HCT116 (cell line): ENCODE measurements at regions not wholly inside any gene's neighbourhood (a gene's known extent, or its start where the extent isn't known, plus 50 kb on each side); places are given as distances from the start of the nearest gene placed in this dataset.

ENCODE experiments used
- ATAC-seq: fragments of 200-7000 bp; cut with Tn5 transposase; 2 replicates; pipeline ENCODE4 v1.9.1; 2020; ENCODE audit warnings: mild to moderate bottlenecking, moderate library complexity
- BruUV-seq: library from RNA; stranded (reverse); fragments of 400-500 nt; replicated peaks from 2 replicates; lab custom pipeline; 2021; lab: Mats Ljungman, UMichigan
- CTCF ChIA-PET: fragments of 300-600 bp; sonication (Branson Sonifier 250); formaldehyde crosslinking; loops from one replicate; lab custom pipeline; 2021; ENCODE audit warnings: antibody characterized with exemption; lab: Charles Lee
- POLR2A ChIA-PET: fragments of 300-600, 350-600 bp; sonication (Branson Sonifier 250); formaldehyde crosslinking; loops from one replicate; lab custom pipeline; 2021; ENCODE audit warnings: antibody characterized with exemption; lab: Charles Lee
- RAD21 ChIA-PET, 2 experiments: fragments of 300-600 bp; sonication (Branson Sonifier 250); formaldehyde crosslinking; loops; one replicate each; lab custom pipeline; 2023; ENCODE audit warnings: low total read pairs in 2 of 2; ENCODE audit not compliant: uncharacterized antibody in 2 of 2, unreplicated experiment in 2 of 2, low non-redundant PET in 1 of 2; lab: Charles Lee
- DNase-seq: peaks from one replicate; pipeline ENCODE4 v3.0.0-alpha.2; 2010; ENCODE audit warnings: low read depth, low spot score
- H2AFZ ChIP-seq: fragments of 200-600 bp; shearing (Covaris generic), sonication (generic); 2 replicates; pipeline ENCODE4 v1.6.1; 2017; ENCODE audit warnings: low read depth, mixed run types, mixed read lengths, antibody characterized with exemption, low read length; ENCODE audit not compliant: poor library complexity, severe bottlenecking
- H3K27ac ChIP-seq: 2 replicates; pipeline ENCODE4 v1.5.1; 2012; ENCODE audit warnings: low read depth, low read length
- H3K27me3 ChIP-seq: fragments of 200-600 bp; sonication (generic); 2 replicates; pipeline ENCODE4 v1.6.1; 2016; ENCODE audit warnings: mixed run types, low read length, mixed read lengths; ENCODE audit not compliant: insufficient read depth
- H3K36me3 ChIP-seq, 2 experiments: fragments of 200-500 bp in 1 of 2; fragments of 200-600 bp in 1 of 2; sonication (Bioruptor generic) in 1 of 2; sonication (generic) in 1 of 2; 2 replicates each; pipeline versions ENCODE4 v1.5.1 to v1.6.1; 2014 to 2016; ENCODE audit warnings: low read length in 2 of 2, inconsistent platforms in 1 of 2, mixed read lengths in 1 of 2, mixed run types in 1 of 2; ENCODE audit not compliant: insufficient read depth in 2 of 2, control insufficient read depth in 1 of 2
- H3K4me1 ChIP-seq, 2 experiments: fragments of 200-600 bp in 1 of 2; sonication (generic) in 1 of 2; 2 replicates each; pipeline versions ENCODE4 v1.5.1 to v1.6.1; 2012 to 2017; ENCODE audit warnings: low read length in 2 of 2, inconsistent platforms in 1 of 2, mild to moderate bottlenecking in 1 of 2, mixed read lengths in 1 of 2, mixed run types in 1 of 2, moderate library complexity in 1 of 2; ENCODE audit not compliant: insufficient read depth in 2 of 2, control insufficient read depth in 1 of 2
- H3K4me2 ChIP-seq: fragments of 200-600 bp; sonication (generic); 2 replicates; pipeline ENCODE4 v1.6.1; 2017; ENCODE audit warnings: mixed run types, low read length, mixed read lengths
- H3K4me3 ChIP-seq, 2 experiments: fragments of 200-600 bp in 1 of 2; sonication (generic) in 1 of 2; replicated peaks in 1 of 2; 2 replicates each; pipeline ENCODE4 v1.5.1; 2011 to 2016; ENCODE audit warnings: low read length in 2 of 2, control low read depth in 1 of 2, low read depth in 1 of 2, mild to moderate bottlenecking in 1 of 2, mixed read lengths in 1 of 2, mixed run types in 1 of 2
- H3K79me2 ChIP-seq: fragments of 200-600 bp; sonication (generic); 2 replicates; pipeline ENCODE4 v1.6.1; 2017; ENCODE audit warnings: mild to moderate bottlenecking, mixed run types, low read length, moderate library complexity, mixed read lengths; ENCODE audit not compliant: insufficient read depth
- H3K9ac ChIP-seq: fragments of 200-600 bp; sonication (generic); 2 replicates; pipeline ENCODE4 v1.6.1; 2016; ENCODE audit warnings: low read length, mixed read lengths
- H3K9me2 ChIP-seq: fragments of 200-600 bp; sonication (generic), shearing (Covaris generic); 2 replicates; pipeline ENCODE4 v1.6.1; 2017; ENCODE audit warnings: mixed run types, mild to moderate bottlenecking, moderate library complexity; ENCODE audit not compliant: insufficient read depth
- H3K9me3 ChIP-seq, 2 experiments: fragments of 200-500 bp in 1 of 2; fragments of 200-600 bp in 1 of 2; sonication (Bioruptor generic) in 1 of 2; sonication (generic) in 1 of 2; 2 replicates each; pipeline ENCODE4 v1.6.1; 2014 to 2017; ENCODE audit warnings: low read length in 2 of 2, mixed read lengths in 2 of 2, inconsistent platforms in 1 of 2, low read depth in 1 of 2, mild to moderate bottlenecking in 1 of 2, mixed run types in 1 of 2, moderate library complexity in 1 of 2; ENCODE audit not compliant: control insufficient read depth in 1 of 2, insufficient read depth in 1 of 2
- H4K20me1 ChIP-seq: fragments of 200-600 bp; sonication (generic), shearing (Covaris generic); 2 replicates; pipeline ENCODE4 v1.6.1; 2017; ENCODE audit warnings: mixed run types, mild to moderate bottlenecking, moderate library complexity; ENCODE audit not compliant: insufficient read depth
- CBX3 ChIP-seq: IDR thresholded peaks from 2 replicates; pipeline ENCODE4 v1.6.1; 2012; ENCODE audit warnings: low read depth
- CEBPB ChIP-seq: IDR thresholded peaks from 2 replicates; pipeline ENCODE4 v1.6.1; 2012; ENCODE audit warnings: low read depth
- EGR1 ChIP-seq: IDR thresholded peaks from 2 replicates; pipeline ENCODE4 v1.6.1; 2012; ENCODE audit warnings: low read depth
- ELF1 ChIP-seq: IDR thresholded peaks from 2 replicates; pipeline ENCODE4 v1.6.1; 2012; ENCODE audit warnings: low read depth, borderline replicate concordance
- EZH2 ChIP-seq: fragments of 200-600 bp; sonication (generic); IDR thresholded peaks from 2 replicates; pipeline ENCODE4 v1.6.1; 2017; ENCODE audit warnings: antibody characterized with exemption, mixed run types
- EZH2phosphoT487 ChIP-seq: fragments of 200-600 bp; IDR thresholded peaks from 2 replicates; pipeline ENCODE4 v1.6.1; 2018; ENCODE audit warnings: antibody characterized with exemption, borderline replicate concordance
- POLR2AphosphoS5 ChIP-seq: IDR thresholded peaks from 2 replicates; pipeline ENCODE4 v1.6.1; 2011; ENCODE audit warnings: mild to moderate bottlenecking, low read depth, low read length, moderate library complexity
- SIN3A ChIP-seq: IDR thresholded peaks from 2 replicates; pipeline ENCODE4 v1.6.1; 2012; ENCODE audit warnings: low read depth
- YY1 ChIP-seq: IDR thresholded peaks from 2 replicates; pipeline ENCODE4 v1.6.1; 2011; ENCODE audit warnings: low read length, low read depth, moderate library complexity, mild to moderate bottlenecking; ENCODE audit not compliant: insufficient replicate concordance; ENCODE audit errors: extremely low read depth
- ZBTB33 ChIP-seq: IDR thresholded peaks from 2 replicates; pipeline ENCODE4 v1.6.1; 2011; ENCODE audit warnings: mild to moderate bottlenecking, low read length, moderate library complexity; ENCODE audit not compliant: insufficient replicate concordance; ENCODE audit errors: extremely low read depth
- ZNF274 ChIP-seq: fragments of 200-500 bp; sonication (Bioruptor generic); IDR thresholded peaks from 2 replicates; pipeline ENCODE4 v1.6.1; 2014; ENCODE audit warnings: mild to moderate bottlenecking, low read depth, low read length, inconsistent platforms
- intact Hi-C: fragments of 100-400 bp; cut with micrococcal nuclease; formaldehyde crosslinking; loops from 2 replicates; pipeline ENCODE4 v1.10.0; 2022

- no peak overlapping the region for H3K4me3 ChIP-seq
- H3K4me2 ChIP-seq, result no peak overlapping the region
- CTCF ChIA-PET, result no interaction called here
- no TSS peak for BruUV-seq
- no peaks in the 10 kb centered on the region for H3K4me1 ChIP-seq
- H3K79me2 ChIP-seq, result no peaks in the 10 kb centered on the region
- no peaks in the 10 kb centered on the region for H3K27me3 ChIP-seq
- H4K20me1 ChIP-seq, result no peaks in the 10 kb centered on the region
- H3K36me3 ChIP-seq, result no peaks in the 10 kb centered on the region
- ATAC-seq, result no peak
- TF ChIP-seq ELF1 (no peak), CEBPB (no peak), YY1 (no peak), EZH2phosphoT487 (no peak), ZNF274 (no peak), ZBTB33 (no peak), POLR2AphosphoS5 (no peak), SIN3A (no peak), EGR1 (no peak), CBX3 (no peak), EZH2 (no peak)
- no peak overlapping the region for H3K27ac ChIP-seq
- H3K9me3 ChIP-seq, result no peaks in the 10 kb centered on the region
- RAD21 ChIA-PET, result no interaction called here
- H3K9ac ChIP-seq, result no peak overlapping the region
- POLR2A ChIA-PET, result no interaction called here
- no peak for DNase-seq
- H3K9me2 ChIP-seq, result no peaks in the 10 kb centered on the region
- intact Hi-C loops, result no loop called here
- no peak overlapping the region for H2AFZ ChIP-seq
Measured at GRCh38 chr19:32206065-32206464, 139.3 kb upstream of the ZNF507 start.
